Right renal pelvis (tissue), 4 donors: ENCODE measurements at regions not wholly inside any gene's neighbourhood (a gene's known extent, or its start where the extent isn't known, plus 50 kb on each side); places are given as distances from the start of the nearest gene placed in this dataset.

Experiments used
- DNase-seq, 4 donors: peaks; one replicate each; pipeline ENCODE4 v3.0.0-alpha.2; 2013; ENCODE audit warnings: low read depth in 4 of 4, low spot score in 3 of 4, missing footprints in 1 of 4

- DNase-seq = no peak
These were observed 71.9 kb upstream of the GSE1 start for GRCh38 chr16:85541181-85541580.

- no peak for DNase-seq
These were observed 71.5 kb upstream of the GSE1 start for GRCh38 chr16:85541619-85541979.

GRCh38 chr16:85541980-85542900 lies 70.9 kb upstream of the GSE1 start:
- DNase-seq = no peak

- no peak for DNase-seq
These were observed 69.6 kb upstream of the GSE1 start for GRCh38 chr16:85543536-85543935.

- no peak for DNase-seq
These were observed 69.1 kb upstream of the GSE1 start for GRCh38 chr16:85544016-85544415.

GRCh38 chr16:85544668-85545067 lies 68.5 kb upstream of the GSE1 start:
- no peak for DNase-seq

- no peak for DNase-seq
These were observed 67.8 kb upstream of the GSE1 start for GRCh38 chr16:85545227-85545818.

GRCh38 chr16:85546585-85547447 lies 66.3 kb upstream of the GSE1 start:
- DNase-seq = no peak

- no peak for DNase-seq
These were observed 64.7 kb upstream of the GSE1 start for GRCh38 chr16:85548375-85548774.

GRCh38 chr16:85549766-85550421 lies 63.2 kb upstream of the GSE1 start:
- no peak for DNase-seq

- DNase-seq = no peak
These were observed 62.7 kb upstream of the GSE1 start for GRCh38 chr16:85550422-85550864.

- no peak for DNase-seq
These were observed 61.9 kb upstream of the GSE1 start for GRCh38 chr16:85550953-85551924.

GRCh38 chr16:85552980-85553435 lies 60.1 kb upstream of the GSE1 start:
- DNase-seq = no peak

- no peak for DNase-seq
These were observed 59.5 kb upstream of the GSE1 start for GRCh38 chr16:85553436-85554113.

- peak in 1 of 4 donors; percentile 34 for DNase-seq
These were observed 58.8 kb upstream of the GSE1 start for GRCh38 chr16:85554114-85554888.

GRCh38 chr16:85554889-85555718 lies 58.0 kb upstream of the GSE1 start:
- peak in 1 of 4 donors; percentile 40 for DNase-seq
